KBM-7 (cell line): ENCODE measurements at regions not wholly inside any gene's neighbourhood (a gene's known extent, or its start where the extent isn't known, plus 50 kb on each side); places are given as distances from the start of the nearest gene placed in this dataset.
"Not testable (repeated sequence)": the region's sequence is repeated elsewhere in the genome, so short reads cannot be mapped to it uniquely, and the experiment has no call there.

Experiments
- DNase-seq: peaks from one replicate; pipeline ENCODE4 v3.0.0-alpha.2; 2015
- in situ Hi-C: fragments of 300-500 bp; cut with MboI; formaldehyde crosslinking; loops from 2 replicates; pipeline ENCODE4 v1.14.3; 2020; ENCODE audit warnings: low sequenced_read_pairs, low pct_unique_long_range_greater_than_20kb, mixed read lengths

- in situ Hi-C loops, result no loop called here
- peak; percentile 63 for DNase-seq
These were observed 69.7 kb upstream of the BMAL1 start for GRCh38 chr11:13207665-13208594.

GRCh38 chr11:13208921-13209320, 68.7 kb upstream of the BMAL1 start:
- no peak for DNase-seq
- in situ Hi-C loops, result no loop called here

GRCh38 chr11:13209379-13209778, 68.2 kb upstream of the BMAL1 start:
- no peak for DNase-seq
- in situ Hi-C loops, result no loop called here

- DNase-seq, result peak; percentile 43
- in situ Hi-C loops, result no loop called here
These were observed 67.2 kb upstream of the BMAL1 start for GRCh38 chr11:13210424-13210823.

GRCh38 chr11:13214276-13214675, 63.3 kb upstream of the BMAL1 start:
- in situ Hi-C loops, result no loop called here
- DNase-seq, result no peak

GRCh38 chr11:13215149-13215548, 62.4 kb upstream of the BMAL1 start:
- in situ Hi-C loops, result no loop called here
- DNase-seq, result no peak

GRCh38 chr11:13216019-13216710, 61.4 kb upstream of the BMAL1 start:
- DNase-seq, result no peak
- in situ Hi-C loops, result no loop called here

GRCh38 chr11:13216711-13217075, 60.9 kb upstream of the BMAL1 start:
- in situ Hi-C loops, result no loop called here
- no peak for DNase-seq

GRCh38 chr11:13218685-13219084, 58.9 kb upstream of the BMAL1 start:
- DNase-seq, in situ Hi-C loops: not testable (repeated sequence)

GRCh38 chr11:13220148-13220547, 57.4 kb upstream of the BMAL1 start:
- in situ Hi-C loops, result no loop called here
- DNase-seq, result no peak

GRCh38 chr11:13221722-13222121, 55.9 kb upstream of the BMAL1 start:
- in situ Hi-C loops, result no loop called here
- no peak for DNase-seq

- no peak for DNase-seq
- in situ Hi-C loops, result no loop called here
These were observed 55.3 kb upstream of the BMAL1 start for GRCh38 chr11:13222285-13222684.

- in situ Hi-C loops, result no loop called here
- no peak for DNase-seq
These were observed 54.5 kb upstream of the BMAL1 start for GRCh38 chr11:13223112-13223511.

- DNase-seq, result no peak
- in situ Hi-C loops, result no loop called here
These were observed 53.3 kb upstream of the BMAL1 start for GRCh38 chr11:13224324-13224723.

- DNase-seq, result no peak
- in situ Hi-C loops, result no loop called here
These were observed 52.3 kb upstream of the BMAL1 start for GRCh38 chr11:13225038-13226001.

GRCh38 chr11:13227676-13228255, 49.8 kb upstream of the BMAL1 start:
- DNase-seq, result no peak
- in situ Hi-C loops, result no loop called here
